HEK293T (cell line): ENCODE measurements at regions not wholly inside any gene's neighbourhood (a gene's known extent, or its start where the extent isn't known, plus 50 kb on each side); places are given as distances from the start of the nearest gene placed in this dataset.

ENCODE experiments used
- CTCF ChIA-PET: fragments of 350-600 bp; formaldehyde crosslinking; extraction: SDS; loops from one replicate; lab custom pipeline; 2021; ENCODE audit warnings: antibody characterized with exemption, inconsistent platforms; lab: Yijun Ruan, JAX
- POLR2A ChIA-PET: fragments of 350-600 bp; formaldehyde crosslinking; extraction: SDS; loops from one replicate; lab custom pipeline; 2020; ENCODE audit warnings: antibody characterized with exemption, inconsistent platforms; lab: Yijun Ruan, JAX
- DNase-seq: peaks from one replicate; pipeline ENCODE4 v3.0.0; 2012; ENCODE audit warnings: mixed read lengths; ENCODE audit errors: extremely low spot score
- ARNT ChIP-seq: fragments of 450-650 bp; IDR thresholded peaks from 2 replicates; pipeline ENCODE4 v1.6.1; 2017; ENCODE audit warnings: mild to moderate bottlenecking
- BHLHE40 ChIP-seq: fragments of 450-650 bp; IDR thresholded peaks from 2 replicates; pipeline ENCODE4 v1.6.1; 2016; ENCODE audit warnings: mild to moderate bottlenecking, moderate library complexity, borderline replicate concordance
- CTBP1 ChIP-seq: fragments of 450-650 bp; IDR thresholded peaks from 2 replicates; pipeline ENCODE4 v1.6.1; 2016; ENCODE audit warnings: borderline replicate concordance
- ELF4 ChIP-seq: fragments of 450-650 bp; IDR thresholded peaks from 2 replicates; pipeline ENCODE4 v1.6.1; 2017; ENCODE audit warnings: antibody characterized with exemption
- FOXA1 ChIP-seq: fragments of 450-650 bp; IDR thresholded peaks from 2 replicates; pipeline ENCODE4 v1.6.1; 2016; ENCODE audit warnings: mild to moderate bottlenecking
- FOXK2 ChIP-seq: fragments of 450-650 bp; IDR thresholded peaks from 2 replicates; pipeline ENCODE4 v1.6.1; 2016; ENCODE audit warnings: mild to moderate bottlenecking
- FOXM1 ChIP-seq: fragments of 450-650 bp; IDR thresholded peaks from 2 replicates; pipeline ENCODE4 v1.6.1; 2017; ENCODE audit warnings: mild to moderate bottlenecking, borderline replicate concordance
- HDGF ChIP-seq: fragments of 450-650 bp; IDR thresholded peaks from 2 replicates; pipeline ENCODE4 v1.6.1; 2017; ENCODE audit warnings: antibody characterized with exemption, borderline replicate concordance
- L3MBTL2 ChIP-seq: fragments of 450-650 bp; conservative IDR thresholded peaks from 2 replicates; pipeline ENCODE4 v1.6.1; 2016; ENCODE audit warnings: mild to moderate bottlenecking
- LEF1 ChIP-seq: fragments of 450-650 bp; IDR thresholded peaks from 2 replicates; pipeline ENCODE4 v1.6.1; 2017; ENCODE audit warnings: mild to moderate bottlenecking, borderline replicate concordance
- NFRKB ChIP-seq: fragments of 450-650 bp; IDR thresholded peaks from 2 replicates; pipeline ENCODE4 v1.6.1; 2016; ENCODE audit warnings: mild to moderate bottlenecking, moderate library complexity
- SP1 ChIP-seq: fragments of 450-650 bp; IDR thresholded peaks from 2 replicates; pipeline ENCODE4 v1.6.1; 2017
- SUZ12 ChIP-seq: fragments of 450-650 bp; IDR thresholded peaks from 2 replicates; pipeline ENCODE4 v1.6.1; 2016; ENCODE audit warnings: mild to moderate bottlenecking
- TARDBP ChIP-seq: fragments of 450-650 bp; IDR thresholded peaks from 2 replicates; pipeline ENCODE4 v1.6.1; 2016
- ZNF384 ChIP-seq: fragments of 450-650 bp; IDR thresholded peaks from 2 replicates; pipeline ENCODE4 v1.6.1; 2016
- TF ChIP-seq, protein P1 (sequence below): fragments of 450-650 bp; IDR thresholded peaks from 2 replicates; pipeline ENCODE4 v1.6.1; 2016

- CTCF ChIA-PET: no interaction called here
- TF ChIP-seq SP1 (no peak), BHLHE40 (no peak), L3MBTL2 (no peak), HDGF (no peak), FOXA1 (no peak), ARNT (no peak), LEF1 (no peak), ELF4 (no peak), TARDBP (no peak), FOXM1 (no peak), SUZ12 (no peak), FOXK2 (no peak), CTBP1 (no peak), ZNF384 (no peak), NFRKB (no peak)
- TF ChIP-seq, protein P1, sequence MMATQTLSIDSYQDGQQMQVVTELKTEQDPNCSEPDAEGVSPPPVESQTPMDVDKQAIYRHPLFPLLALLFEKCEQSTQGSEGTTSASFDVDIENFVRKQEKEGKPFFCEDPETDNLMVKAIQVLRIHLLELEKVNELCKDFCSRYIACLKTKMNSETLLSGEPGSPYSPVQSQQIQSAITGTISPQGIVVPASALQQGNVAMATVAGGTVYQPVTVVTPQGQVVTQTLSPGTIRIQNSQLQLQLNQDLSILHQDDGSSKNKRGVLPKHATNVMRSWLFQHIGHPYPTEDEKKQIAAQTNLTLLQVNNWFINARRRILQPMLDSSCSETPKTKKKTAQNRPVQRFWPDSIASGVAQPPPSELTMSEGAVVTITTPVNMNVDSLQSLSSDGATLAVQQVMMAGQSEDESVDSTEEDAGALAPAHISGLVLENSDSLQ: no peak
- POLR2A ChIA-PET: no interaction called here
- DNase-seq: no peak
Observed at GRCh38 chr2:143908843-143909242, 611.1 kb downstream of the ZEB2 start.

DNA sequence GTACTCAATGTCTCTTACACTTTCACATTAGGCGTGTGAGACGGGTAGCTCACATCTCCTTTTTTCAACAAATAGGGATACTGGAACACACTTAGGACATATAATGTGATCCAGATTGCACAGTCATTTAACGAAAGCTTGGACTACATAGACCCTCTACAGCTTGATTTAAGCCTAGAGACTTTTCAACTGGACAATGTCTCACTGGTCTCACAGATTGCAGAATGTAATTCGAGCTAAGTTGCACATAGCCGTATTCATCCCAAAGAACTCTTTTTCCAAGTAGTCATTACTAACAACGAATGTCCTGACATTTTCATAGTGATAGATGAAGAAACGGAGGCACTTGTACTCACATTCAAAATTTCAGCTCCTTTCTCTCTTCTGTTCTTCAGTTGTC lies 612.1 kb downstream of the ZEB2 start:
- TF ChIP-seq SP1 (no peak), HDGF (no peak)
- CTCF ChIA-PET: no interaction called here
- DNase-seq: no peak
- POLR2A ChIA-PET: no interaction called here

DNA sequence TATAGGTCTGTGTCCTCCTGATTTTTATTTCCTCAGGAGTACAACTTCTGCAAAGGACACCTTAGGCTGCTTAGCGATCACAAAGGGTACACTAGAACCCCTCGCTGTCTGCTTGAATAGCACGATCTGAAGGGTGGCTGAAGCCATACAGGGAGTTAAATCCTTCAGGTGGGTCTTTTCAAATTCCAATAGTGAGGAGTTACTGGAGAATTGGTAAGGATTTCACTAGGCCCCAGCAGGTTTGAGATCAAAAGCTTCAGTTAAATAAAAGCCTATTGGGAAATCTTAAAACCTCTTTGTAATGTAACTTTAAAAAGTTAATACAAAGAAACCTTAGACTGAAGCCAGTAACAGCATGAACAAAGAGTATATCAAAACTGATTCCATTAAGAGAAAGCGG lies 613.1 kb downstream of the ZEB2 start:
- no peak for DNase-seq
- TF ChIP-seq ZNF384: no peak
- ChIA-PET CTCF (no interaction called here), POLR2A (no interaction called here)

DNA sequence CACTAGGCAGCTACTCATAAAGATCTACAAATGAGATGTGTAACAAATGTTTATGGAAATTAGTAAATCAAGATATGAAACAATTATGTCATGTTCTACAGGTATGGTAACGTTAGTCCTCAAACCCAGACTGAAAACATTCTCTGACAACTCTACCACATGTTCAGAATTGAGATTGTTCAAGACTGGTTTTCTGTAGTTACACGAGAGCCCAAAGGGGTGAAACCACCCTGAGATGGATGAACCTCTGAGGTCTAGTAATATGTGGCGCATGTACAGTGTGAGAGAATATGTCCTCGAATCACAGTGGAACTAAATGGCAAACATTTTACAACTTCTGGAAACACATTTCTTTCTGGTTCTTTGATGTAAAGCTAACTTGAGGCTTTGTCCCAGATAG lies 614.3 kb downstream of the ZEB2 start:
- no peak for DNase-seq
- CTCF ChIA-PET: no interaction called here
- POLR2A ChIA-PET: no interaction called here
- TF ChIP-seq ARNT (no peak), LEF1 (no peak), SP1 (no peak), CTBP1 (no peak), NFRKB (no peak), SUZ12 (no peak), L3MBTL2 (no peak), ELF4 (no peak), ZNF384 (no peak), TARDBP (no peak), FOXK2 (no peak), FOXM1 (no peak), FOXA1 (no peak), BHLHE40 (no peak), HDGF (no peak)
- TF ChIP-seq, protein P1: no peak

- POLR2A ChIA-PET: no interaction called here
- DNase-seq: no peak
- TF ChIP-seq L3MBTL2 (no peak), BHLHE40 (no peak), ZNF384 (no peak), FOXA1 (no peak), NFRKB (no peak), FOXM1 (no peak), LEF1 (no peak), FOXK2 (no peak), SP1 (no peak), HDGF (no peak), ELF4 (no peak), SUZ12 (no peak), ARNT (no peak), CTBP1 (no peak), TARDBP (no peak)
- TF ChIP-seq, protein P1: no peak
- CTCF ChIA-PET: no interaction called here
Observed at GRCh38 chr2:143903172-143903856, 616.6 kb downstream of the ZEB2 start.

DNA sequence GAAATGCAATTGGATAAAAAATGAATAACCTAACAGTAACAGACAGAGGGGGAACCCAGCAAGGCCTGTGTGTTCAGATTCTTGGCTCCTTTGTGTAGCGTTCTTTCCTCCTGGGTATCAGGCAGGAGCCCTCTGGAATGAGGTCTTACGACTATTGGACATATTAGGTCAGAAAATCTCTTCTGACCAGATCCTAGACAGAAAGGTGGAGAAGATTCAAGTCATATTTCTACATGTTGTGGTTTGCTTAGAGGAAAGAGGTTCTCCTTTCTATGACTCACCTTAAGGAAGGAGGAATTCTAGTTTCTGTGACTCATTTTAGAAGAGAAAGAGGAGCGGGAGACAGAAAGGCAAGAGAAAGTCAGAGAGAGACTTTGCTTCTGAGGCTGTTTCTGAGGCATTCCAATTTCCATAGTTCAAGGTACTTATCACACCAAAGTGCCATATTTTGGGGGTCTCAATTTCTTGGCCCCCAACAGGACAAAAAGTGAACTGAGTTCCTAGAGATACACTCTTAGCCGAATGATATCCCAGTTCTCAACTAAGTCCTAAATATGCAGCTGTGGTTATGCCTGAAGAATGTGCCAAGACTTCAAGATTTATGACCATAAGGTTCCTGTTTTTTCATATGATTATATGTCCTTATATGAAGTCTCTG lies 618.6 kb downstream of the ZEB2 start:
- no peak for DNase-seq

More for the DNA sequence above, 618.6 kb downstream of the ZEB2 start:
- TF ChIP-seq LEF1 (no peak), FOXK2 (no peak), BHLHE40 (no peak), ELF4 (no peak), TARDBP (no peak), ZNF384 (no peak), SP1 (no peak), NFRKB (no peak), CTBP1 (no peak), L3MBTL2 (no peak)
- TF ChIP-seq, protein P1: no peak
- ChIA-PET CTCF (no interaction called here), POLR2A (no interaction called here)
